HEK293T (cell line): ENCODE measurements at regions not wholly inside any gene's neighbourhood (a gene's known extent, or its start where the extent isn't known, plus 50 kb on each side); places are given as distances from the start of the nearest gene placed in this dataset.
A peak's percentile ranks its signal among the peaks of the same experiment; 100 is the strongest.

Experiments
- CTCF ChIA-PET: fragments of 350-600 bp; formaldehyde crosslinking; extraction: SDS; loops from one replicate; lab custom pipeline; 2021; ENCODE audit warnings: antibody characterized with exemption, inconsistent platforms; lab: Yijun Ruan, JAX
- POLR2A ChIA-PET: fragments of 350-600 bp; formaldehyde crosslinking; extraction: SDS; loops from one replicate; lab custom pipeline; 2020; ENCODE audit warnings: antibody characterized with exemption, inconsistent platforms; lab: Yijun Ruan, JAX
- DNase-seq: peaks from one replicate; pipeline ENCODE4 v3.0.0; 2012; ENCODE audit warnings: mixed read lengths; ENCODE audit errors: extremely low spot score
- ARNT ChIP-seq: fragments of 450-650 bp; IDR thresholded peaks from 2 replicates; pipeline ENCODE4 v1.6.1; 2017; ENCODE audit warnings: mild to moderate bottlenecking
- BHLHE40 ChIP-seq: fragments of 450-650 bp; IDR thresholded peaks from 2 replicates; pipeline ENCODE4 v1.6.1; 2016; ENCODE audit warnings: mild to moderate bottlenecking, moderate library complexity, borderline replicate concordance
- CTBP1 ChIP-seq: fragments of 450-650 bp; IDR thresholded peaks from 2 replicates; pipeline ENCODE4 v1.6.1; 2016; ENCODE audit warnings: borderline replicate concordance
- ELF4 ChIP-seq: fragments of 450-650 bp; IDR thresholded peaks from 2 replicates; pipeline ENCODE4 v1.6.1; 2017; ENCODE audit warnings: antibody characterized with exemption
- FOXA1 ChIP-seq: fragments of 450-650 bp; IDR thresholded peaks from 2 replicates; pipeline ENCODE4 v1.6.1; 2016; ENCODE audit warnings: mild to moderate bottlenecking
- FOXK2 ChIP-seq: fragments of 450-650 bp; IDR thresholded peaks from 2 replicates; pipeline ENCODE4 v1.6.1; 2016; ENCODE audit warnings: mild to moderate bottlenecking
- FOXM1 ChIP-seq: fragments of 450-650 bp; IDR thresholded peaks from 2 replicates; pipeline ENCODE4 v1.6.1; 2017; ENCODE audit warnings: mild to moderate bottlenecking, borderline replicate concordance
- HDGF ChIP-seq: fragments of 450-650 bp; IDR thresholded peaks from 2 replicates; pipeline ENCODE4 v1.6.1; 2017; ENCODE audit warnings: antibody characterized with exemption, borderline replicate concordance
- L3MBTL2 ChIP-seq: fragments of 450-650 bp; conservative IDR thresholded peaks from 2 replicates; pipeline ENCODE4 v1.6.1; 2016; ENCODE audit warnings: mild to moderate bottlenecking
- LEF1 ChIP-seq: fragments of 450-650 bp; IDR thresholded peaks from 2 replicates; pipeline ENCODE4 v1.6.1; 2017; ENCODE audit warnings: mild to moderate bottlenecking, borderline replicate concordance
- NFRKB ChIP-seq: fragments of 450-650 bp; IDR thresholded peaks from 2 replicates; pipeline ENCODE4 v1.6.1; 2016; ENCODE audit warnings: mild to moderate bottlenecking, moderate library complexity
- SP1 ChIP-seq: fragments of 450-650 bp; IDR thresholded peaks from 2 replicates; pipeline ENCODE4 v1.6.1; 2017
- SUZ12 ChIP-seq: fragments of 450-650 bp; IDR thresholded peaks from 2 replicates; pipeline ENCODE4 v1.6.1; 2016; ENCODE audit warnings: mild to moderate bottlenecking
- TARDBP ChIP-seq: fragments of 450-650 bp; IDR thresholded peaks from 2 replicates; pipeline ENCODE4 v1.6.1; 2016
- ZNF384 ChIP-seq: fragments of 450-650 bp; IDR thresholded peaks from 2 replicates; pipeline ENCODE4 v1.6.1; 2016
- TF ChIP-seq, protein P1 (sequence below): fragments of 450-650 bp; IDR thresholded peaks from 2 replicates; pipeline ENCODE4 v1.6.1; 2016

DNA sequence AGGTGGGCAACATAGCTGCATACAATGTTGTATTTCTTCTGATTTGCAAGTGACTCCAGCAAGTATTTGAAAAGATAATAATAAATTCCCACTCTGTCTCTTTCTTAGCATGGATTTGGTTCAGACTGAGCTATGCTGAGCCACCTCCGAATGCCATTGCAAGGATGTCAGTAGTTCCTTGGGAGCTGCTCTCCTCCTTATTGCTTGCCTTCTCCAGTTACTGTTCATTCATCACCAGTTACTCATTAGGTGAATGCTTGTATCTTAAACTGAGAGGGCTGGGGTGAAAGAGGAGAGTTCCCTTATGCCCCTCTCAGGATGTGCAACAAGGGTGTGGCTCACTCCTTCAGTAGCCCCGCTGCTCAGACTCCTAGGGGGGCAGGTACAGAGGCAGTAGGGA is 78.4 kb upstream of the PRKAR2B start:
- DNase-seq: no peak
- TF ChIP-seq ZNF384: no peak
- TF ChIP-seq BHLHE40: no peak
- ChIA-PET CTCF (no interaction called here), POLR2A (no interaction called here)

DNA sequence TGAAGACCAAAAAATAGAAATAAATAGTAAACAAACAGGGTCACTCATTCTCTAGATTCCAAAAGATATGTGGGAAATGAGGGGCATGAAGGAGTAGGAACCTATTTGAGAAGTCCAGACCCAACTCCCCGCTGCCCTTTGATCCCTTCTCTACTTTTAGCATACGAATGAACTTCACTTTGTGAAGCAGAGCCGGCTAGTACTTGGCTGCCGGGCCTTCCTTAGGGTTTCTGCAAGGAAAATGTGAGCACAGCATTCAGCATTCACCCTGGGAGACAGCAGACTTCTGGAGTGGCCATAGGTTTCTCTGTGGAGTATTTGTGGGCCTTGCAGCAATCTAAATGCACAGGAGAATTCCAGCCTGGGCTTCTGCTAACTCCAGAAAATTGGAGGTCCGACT is 76.3 kb upstream of the PRKAR2B start:
- ChIA-PET POLR2A (no interaction called here), CTCF (no interaction called here)
- DNase-seq: no peak
- TF ChIP-seq FOXK2 (no peak), CTBP1 (no peak), L3MBTL2 (no peak), HDGF (no peak), SP1 (no peak), FOXM1 (no peak), LEF1 (no peak), FOXA1 (no peak), TARDBP (no peak), ZNF384 (no peak), ARNT (no peak), SUZ12 (no peak), ELF4 (no peak), BHLHE40 (no peak), NFRKB (no peak)
- TF ChIP-seq, protein P1, sequence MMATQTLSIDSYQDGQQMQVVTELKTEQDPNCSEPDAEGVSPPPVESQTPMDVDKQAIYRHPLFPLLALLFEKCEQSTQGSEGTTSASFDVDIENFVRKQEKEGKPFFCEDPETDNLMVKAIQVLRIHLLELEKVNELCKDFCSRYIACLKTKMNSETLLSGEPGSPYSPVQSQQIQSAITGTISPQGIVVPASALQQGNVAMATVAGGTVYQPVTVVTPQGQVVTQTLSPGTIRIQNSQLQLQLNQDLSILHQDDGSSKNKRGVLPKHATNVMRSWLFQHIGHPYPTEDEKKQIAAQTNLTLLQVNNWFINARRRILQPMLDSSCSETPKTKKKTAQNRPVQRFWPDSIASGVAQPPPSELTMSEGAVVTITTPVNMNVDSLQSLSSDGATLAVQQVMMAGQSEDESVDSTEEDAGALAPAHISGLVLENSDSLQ: no peak

DNA sequence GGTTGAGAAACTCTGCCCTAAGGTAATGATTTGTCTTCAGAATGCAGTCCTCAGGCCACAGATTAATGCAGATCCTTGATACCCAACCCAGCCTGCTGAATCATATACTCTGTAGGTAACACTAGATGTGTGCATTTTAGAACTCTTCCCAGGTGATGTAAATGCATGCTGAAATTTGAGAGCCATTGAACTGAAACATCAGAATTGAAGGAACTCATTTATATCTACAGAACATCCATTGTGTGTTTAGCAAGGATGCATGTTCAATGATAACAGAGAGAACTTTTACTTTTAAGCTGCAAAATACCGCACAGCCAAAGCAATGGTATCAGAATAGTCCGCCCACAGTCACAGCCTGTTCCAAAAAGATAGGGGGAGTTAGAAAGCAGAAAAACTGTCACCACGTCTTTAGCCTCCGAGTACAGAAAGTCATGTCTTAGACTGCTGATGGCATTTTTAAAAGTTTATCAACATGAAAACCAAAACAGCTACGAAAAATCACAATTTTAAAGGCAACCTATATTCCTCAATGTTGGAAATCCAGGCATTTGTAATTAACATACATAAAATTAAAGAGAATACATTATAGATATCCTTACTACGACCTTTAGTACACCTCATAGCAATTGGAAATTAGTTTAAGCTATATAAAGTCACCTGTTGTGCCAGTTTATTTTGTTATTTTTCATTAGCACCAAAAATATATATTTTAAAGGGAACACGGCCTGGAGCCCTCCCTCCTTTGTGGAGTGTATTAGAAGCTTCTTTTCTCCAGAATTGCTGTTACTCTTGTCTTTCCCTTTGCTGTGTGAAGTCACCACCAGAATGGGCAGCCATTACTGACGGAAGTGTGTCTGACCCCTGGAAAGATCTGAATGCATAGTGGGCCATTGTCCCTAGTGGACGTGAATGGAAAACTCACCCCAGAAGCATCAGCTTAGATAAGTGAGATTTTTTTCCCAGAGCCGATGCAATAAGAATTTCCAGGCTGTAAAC is 65.8 kb upstream of the PRKAR2B start:
- DNase-seq: peak; percentile 28
- CTCF ChIA-PET: interaction anchor here (0.7 to 0.8 kb wide), 2 partner anchors 31 to 605 kb away, joined by 3 read pairs; no protein-coding TSS in a partner anchor
- TF ChIP-seq SUZ12 (no peak), ZNF384 (no peak), HDGF (no peak), CTBP1 (no peak), TARDBP (no peak), ARNT (no peak), FOXK2 (no peak), NFRKB (no peak), FOXM1 (no peak), BHLHE40 (no peak), ELF4 (no peak), FOXA1 (no peak), L3MBTL2 (no peak), LEF1 (no peak), SP1 (no peak)
- TF ChIP-seq, protein P1: no peak
- POLR2A ChIA-PET: no interaction called here

DNA sequence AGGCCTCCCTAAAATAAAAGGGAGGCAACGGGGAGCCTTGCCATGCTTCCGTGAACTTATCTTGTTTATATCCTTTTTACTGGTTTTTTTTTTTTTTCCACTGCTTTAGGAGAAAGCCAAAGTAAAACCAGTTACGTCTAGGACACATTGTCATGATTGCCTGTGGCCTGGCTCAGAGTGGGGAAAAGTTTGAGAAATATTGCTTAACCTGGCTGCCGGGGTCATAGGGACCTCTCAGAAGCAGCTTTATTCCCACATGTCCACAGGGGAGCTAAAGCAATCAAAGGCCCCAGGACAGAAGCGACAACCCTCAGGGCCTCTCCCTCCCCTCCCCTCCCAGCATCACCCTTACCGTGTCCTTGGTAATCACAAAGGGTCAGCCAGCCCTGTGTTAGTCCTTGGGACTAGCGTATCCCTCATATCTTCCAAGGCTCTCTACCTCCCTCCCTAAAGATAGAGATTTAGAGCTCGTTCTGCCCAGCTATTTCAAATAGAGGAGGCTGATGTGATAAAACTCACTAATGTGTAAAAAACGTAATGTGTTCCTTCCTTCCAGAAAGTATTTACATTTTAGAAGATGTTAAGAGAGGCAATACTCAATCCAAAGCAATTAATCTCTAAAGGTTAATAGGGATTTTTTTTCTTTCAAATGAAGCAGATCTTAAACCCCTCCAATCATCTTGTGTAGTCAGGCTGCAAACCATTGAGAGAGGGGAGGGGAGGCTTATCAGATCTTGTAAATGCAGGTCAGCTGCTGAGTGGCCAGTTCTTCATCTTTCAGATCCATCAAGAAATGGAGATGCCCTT is 64.8 kb upstream of the PRKAR2B start:
- DNase-seq: no peak
- ChIA-PET CTCF (interaction anchor here (0.7 to 0.8 kb wide), 2 partner anchors 32 to 604 kb away, joined by 3 read pairs; no protein-coding TSS in a partner anchor), POLR2A (no interaction called here)
- TF ChIP-seq NFRKB (no peak), FOXK2 (no peak), LEF1 (no peak), TARDBP (no peak), FOXM1 (no peak), CTBP1 (no peak), HDGF (no peak), ZNF384 (no peak), FOXA1 (no peak), L3MBTL2 (no peak), SP1 (no peak), SUZ12 (no peak), ELF4 (no peak), ARNT (no peak), BHLHE40 (no peak)
- TF ChIP-seq, protein P1: no peak

DNA sequence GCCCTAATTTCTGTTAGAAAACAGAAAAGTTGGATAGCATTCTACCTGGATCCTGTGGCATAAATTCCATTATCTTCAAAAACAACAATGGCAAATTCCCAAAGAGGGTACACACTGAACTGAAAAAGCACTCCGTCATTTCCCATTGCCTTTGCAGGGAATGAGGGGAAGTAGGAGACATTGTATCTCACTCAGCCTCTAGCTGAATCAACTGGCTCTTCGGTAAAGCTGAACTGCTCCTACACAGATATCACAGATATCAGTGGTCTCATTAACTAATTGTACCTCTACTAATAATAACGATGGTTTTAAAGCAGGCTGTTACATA is 64.2 kb upstream of the PRKAR2B start:
- CTCF ChIA-PET: no interaction called here
- no peak for DNase-seq
- TF ChIP-seq TARDBP: no peak
- TF ChIP-seq SUZ12: no peak
- no peak for TF ChIP-seq SP1
- no peak for TF ChIP-seq HDGF
- TF ChIP-seq, protein P1: no peak
- TF ChIP-seq ZNF384: no peak
- no peak for TF ChIP-seq CTBP1
- no peak for TF ChIP-seq NFRKB
- no peak for TF ChIP-seq L3MBTL2
- no peak for TF ChIP-seq FOXK2
- no peak for TF ChIP-seq LEF1
- TF ChIP-seq ELF4: no peak
- TF ChIP-seq FOXA1: no peak
- no peak for TF ChIP-seq ARNT
- no peak for TF ChIP-seq BHLHE40
- no peak for TF ChIP-seq FOXM1
- POLR2A ChIA-PET: no interaction called here
